Caco-2 (cell line): ENCODE measurements at regions not wholly inside any gene's neighbourhood (a gene's known extent, or its start where the extent isn't known, plus 50 kb on each side); places are given as distances from the start of the nearest gene placed in this dataset.

Source experiments
- BruUV-seq: library from RNA; stranded (reverse); fragments of 400-500 nt; replicated peaks from 2 replicates; lab custom pipeline; 2021; lab: Mats Ljungman, UMichigan
- CTCF ChIA-PET: fragments of 300-600 bp; sonication (Branson Sonifier 250); formaldehyde crosslinking; loops from one replicate; lab custom pipeline; 2022; ENCODE audit warnings: antibody characterized with exemption; lab: Charles Lee
- POLR2A ChIA-PET: fragments of 300-600 bp; sonication (Branson Sonifier 250); formaldehyde crosslinking; loops from one replicate; lab custom pipeline; 2022; ENCODE audit warnings: antibody characterized with exemption; lab: Charles Lee
- DNase-seq, 2 experiments: peaks; one replicate each; pipeline versions ENCODE4 v3.0.0 to v3.0.0-alpha.2; 2020 to 2022
- H3K27me3 ChIP-seq: replicated peaks from 2 replicates; pipeline ENCODE4 v1.6.0; 2011; ENCODE audit warnings: low read length; ENCODE audit not compliant: control insufficient read depth, insufficient read depth
- H3K36me3 ChIP-seq: 2 replicates; pipeline ENCODE4 v1.5.1; 2011; ENCODE audit warnings: low read length; ENCODE audit not compliant: control insufficient read depth, insufficient read depth
- H3K4me1 ChIP-seq: fragments of 250-450 bp; sonication (Bioruptor Pico); 2 replicates; pipeline ENCODE4 v1.5.1; 2020; ENCODE audit warnings: mild to moderate bottlenecking
- H3K4me3 ChIP-seq: 2 replicates; pipeline ENCODE4 v1.5.1; 2011; ENCODE audit warnings: low read depth, mild to moderate bottlenecking, control low read depth, low read length
- H3K9me3 ChIP-seq: fragments of 250-450 bp; sonication (Bioruptor Pico); 2 replicates; pipeline ENCODE4 v1.5.1; 2020; ENCODE audit warnings: mild to moderate bottlenecking, moderate library complexity
- H3K27ac Mint-ChIP-seq: one replicate; pipeline ENCODE4 v1.8.0; 2022; ENCODE audit warnings: mixed read lengths; ENCODE audit not compliant: unreplicated experiment
- H3K27me3 Mint-ChIP-seq: one replicate; pipeline ENCODE4 v1.8.0; 2022; ENCODE audit warnings: mixed read lengths; ENCODE audit not compliant: insufficient read depth, unreplicated experiment
- H3K36me3 Mint-ChIP-seq: one replicate; pipeline ENCODE4 v1.8.0; 2022; ENCODE audit warnings: mild to moderate bottlenecking, mixed read lengths; ENCODE audit not compliant: insufficient read depth, unreplicated experiment
- H3K4me1 Mint-ChIP-seq: one replicate; pipeline ENCODE4 v1.8.0; 2022; ENCODE audit warnings: low read depth, mixed read lengths; ENCODE audit not compliant: unreplicated experiment
- H3K4me3 Mint-ChIP-seq: one replicate; pipeline ENCODE4 v1.8.0; 2022; ENCODE audit warnings: mild to moderate bottlenecking, moderate library complexity, mixed read lengths; ENCODE audit not compliant: unreplicated experiment
- H3K9me3 Mint-ChIP-seq: one replicate; pipeline ENCODE4 v1.8.0; 2022; ENCODE audit warnings: mixed read lengths; ENCODE audit not compliant: unreplicated experiment
- CTCF ChIP-seq, 2 experiments: fragments of 200-600 bp in 1 of 2; IDR thresholded peaks; 1 replicate in 1 of 2; 2 replicates in 1 of 2; pipeline versions ENCODE4 v1.5.1 to v1.8.0; 2011 to 2022; ENCODE audit warnings: antibody characterized with exemption in 1 of 2, control low read depth in 1 of 2, inconsistent platforms in 1 of 2, low read depth in 1 of 2, low read length in 1 of 2, mild to moderate bottlenecking in 1 of 2, moderate library complexity in 1 of 2; ENCODE audit not compliant: insufficient read depth in 1 of 2, severe bottlenecking in 1 of 2, unreplicated experiment in 1 of 2
- intact Hi-C: fragments of 100-400 bp; cut with micrococcal nuclease; formaldehyde crosslinking; loops from one replicate; pipeline ENCODE4 v1.10.0; 2022; ENCODE audit not compliant: unreplicated experiment

GRCh38 chr5:106288979-106289378, 1381.8 kb downstream of the EFNA5 start:
- no TSS peak for BruUV-seq
- POLR2A ChIA-PET: no interaction called here
- intact Hi-C loops: no loop called here

DNA sequence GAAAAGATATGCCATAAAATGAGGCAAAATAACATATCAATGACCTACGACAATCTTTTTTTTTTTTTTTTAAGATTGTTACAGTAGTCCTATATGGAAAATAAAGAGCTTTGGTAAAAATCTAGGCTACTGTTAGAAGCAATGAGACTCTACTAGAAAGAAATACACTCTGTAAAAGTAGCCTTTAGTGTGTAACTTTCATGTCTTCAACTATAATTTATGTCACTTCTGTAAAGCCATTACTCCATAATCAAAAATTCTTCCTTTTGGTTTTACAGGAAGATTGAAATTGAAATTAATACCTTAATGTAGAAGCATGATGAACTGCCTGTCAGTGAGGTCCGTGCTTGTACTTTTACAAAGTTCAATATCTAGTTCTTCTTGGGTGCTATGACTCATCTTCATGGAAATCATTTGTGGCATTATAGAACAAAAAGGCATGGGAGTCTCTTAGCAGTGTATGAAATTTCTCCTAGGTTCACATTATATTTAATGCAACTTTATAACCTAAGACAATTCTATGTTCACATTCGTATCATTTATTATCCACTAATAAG, 1393.1 kb downstream of the EFNA5 start:
- intact Hi-C loops: no loop called here
- no peak overlapping the region for H3K27ac Mint-ChIP-seq
- H3K4me3 ChIP-seq: no peak overlapping the region
- H3K27me3 ChIP-seq: no peaks in the 10 kb centered on the region
- no peaks in the 10 kb centered on the region for H3K36me3 ChIP-seq
- POLR2A ChIA-PET: no interaction called here
- TF ChIP-seq CTCF (IDR thresholded peaks at IDR 0.05; ENCODE audit: insufficient read depth in 1 of 2, low read depth in 1 of 2, low read length in 1 of 2, severe bottlenecking in 1 of 2, unreplicated experiment in 1 of 2): no peak
- no TSS peak for BruUV-seq
- CTCF ChIA-PET: no interaction called here
- peaks cover 3% of the 10 kb centered on the region; the same call in 1 of the 2 replicates for H3K9me3 ChIP-seq
- no peaks in the 10 kb centered on the region for H3K9me3 Mint-ChIP-seq
- no peak overlapping the region for H3K4me3 Mint-ChIP-seq
- no peaks in the 10 kb centered on the region for H3K27me3 Mint-ChIP-seq
- DNase-seq: no peak
- H3K4me1 ChIP-seq: no peaks in the 10 kb centered on the region
- H3K4me1 Mint-ChIP-seq: no peaks in the 10 kb centered on the region
- H3K36me3 Mint-ChIP-seq: no peaks in the 10 kb centered on the region

More at GRCh38 chr5:106288979-106289378, 1381.8 kb downstream of the EFNA5 start:
- no peak overlapping the region for H3K27ac Mint-ChIP-seq
- no peaks in the 10 kb centered on the region for H3K36me3 Mint-ChIP-seq
- H3K27me3 Mint-ChIP-seq: no peaks in the 10 kb centered on the region
- H3K4me3 Mint-ChIP-seq: no peak overlapping the region
- no peak overlapping the region for H3K4me3 ChIP-seq
- H3K36me3 ChIP-seq: no peaks in the 10 kb centered on the region
- no peaks in the 10 kb centered on the region for H3K9me3 Mint-ChIP-seq
- DNase-seq: no peak
- no peaks in the 10 kb centered on the region for H3K27me3 ChIP-seq
- CTCF ChIA-PET: no interaction called here
- no peaks in the 10 kb centered on the region; the same call in 1 of the 2 replicates for H3K9me3 ChIP-seq
- TF ChIP-seq CTCF (IDR thresholded peaks at IDR 0.05; ENCODE audit: insufficient read depth in 1 of 2, low read depth in 1 of 2, low read length in 1 of 2, severe bottlenecking in 1 of 2, unreplicated experiment in 1 of 2): no peak
- H3K4me1 Mint-ChIP-seq: no peaks in the 10 kb centered on the region
- no peaks in the 10 kb centered on the region for H3K4me1 ChIP-seq

GRCh38 chr5:106269252-106269843, 1401.4 kb downstream of the EFNA5 start:
- no peaks in the 10 kb centered on the region for H3K27me3 ChIP-seq
- DNase-seq: peak in 1 of 2 experiments; percentile 12
- Mint-ChIP-seq H3K27me3 (no peaks in the 10 kb centered on the region), H3K4me3 (no peak overlapping the region), H3K4me1 (no peaks in the 10 kb centered on the region), H3K9me3 (no peaks in the 10 kb centered on the region), H3K27ac (no peak overlapping the region), H3K36me3 (no peaks in the 10 kb centered on the region)
- H3K4me1 ChIP-seq: no peaks in the 10 kb centered on the region
- TF ChIP-seq CTCF (IDR thresholded peaks at IDR 0.05; ENCODE audit: insufficient read depth in 1 of 2, low read depth in 1 of 2, low read length in 1 of 2, severe bottlenecking in 1 of 2, unreplicated experiment in 1 of 2): peak; percentile 30 to 43
- CTCF ChIA-PET: interaction anchor here (0.6 to 1.1 kb wide), 2 partner anchors 187 to 1329 kb away, joined by 3 read pairs; no protein-coding TSS in a partner anchor
- POLR2A ChIA-PET: no interaction called here
- H3K9me3 ChIP-seq: peaks cover 3% of the 10 kb centered on the region; the same call in 1 of the 2 replicates
- intact Hi-C loops: no loop called here
- H3K36me3 ChIP-seq: no peaks in the 10 kb centered on the region
- H3K4me3 ChIP-seq: no peak overlapping the region
- no TSS peak for BruUV-seq
